WTC11 (cell line): ENCODE measurements at regions not wholly inside any gene's neighbourhood (a gene's known extent, or its start where the extent isn't known, plus 50 kb on each side); places are given as distances from the start of the nearest gene placed in this dataset.

Source experiments
- ATAC-seq: fragments of 200-7000 bp; cut with Tn5 transposase; 2 replicates; pipeline ENCODE4 v1.10.0; 2021; ENCODE audit warnings: mild to moderate bottlenecking, moderate library complexity
- CTCF ChIA-PET: fragments of 300-600 bp; sonication (Branson Sonifier 250); formaldehyde crosslinking; loops from one replicate; lab custom pipeline; 2021; ENCODE audit warnings: antibody characterized with exemption; lab: Charles Lee
- POLR2A ChIA-PET: fragments of 350-600 bp; sonication (Branson Sonifier 250); formaldehyde crosslinking; loops from one replicate; lab custom pipeline; 2021; ENCODE audit warnings: antibody characterized with exemption; lab: Charles Lee
- DNase-seq: peaks from one replicate; pipeline ENCODE4 v3.0.0; 2021; ENCODE audit warnings: low spot score
- H3K27ac Mint-ChIP-seq: 2 replicates; pipeline ENCODE4 v1.8.0; 2021; ENCODE audit warnings: mixed read lengths
- H3K27me3 Mint-ChIP-seq: 2 replicates; pipeline ENCODE4 v1.8.0; 2021; ENCODE audit warnings: low read depth, mild to moderate bottlenecking, moderate library complexity, mixed read lengths
- H3K36me3 Mint-ChIP-seq: 2 replicates; pipeline ENCODE4 v1.8.0; 2021; ENCODE audit warnings: mixed read lengths
- H3K4me1 Mint-ChIP-seq: 2 replicates; pipeline ENCODE4 v1.8.0; 2022; ENCODE audit warnings: mixed read lengths
- H3K4me3 Mint-ChIP-seq: 2 replicates; pipeline ENCODE4 v1.8.0; 2021; ENCODE audit warnings: mild to moderate bottlenecking, moderate library complexity, mixed read lengths
- H3K9me3 Mint-ChIP-seq: 2 replicates; pipeline ENCODE4 v1.8.0; 2021; ENCODE audit warnings: mixed read lengths
- AFF4 ChIP-seq: sonication (generic); formaldehyde crosslinking; IDR thresholded peaks from 2 replicates; pipeline ENCODE4 v1.8.1; 2023; ENCODE audit warnings: mild to moderate bottlenecking, missing genetic modification reagents, borderline replicate concordance
- HMGA2 ChIP-seq: fragments of 250-450 bp; sonication (Bioruptor Pico); IDR thresholded peaks from 2 replicates; pipeline ENCODE4 v1.4.0; 2021; ENCODE audit warnings: mild to moderate bottlenecking, moderate library complexity
- IRF2 ChIP-seq: sonication (generic); formaldehyde crosslinking; IDR thresholded peaks from 2 replicates; pipeline ENCODE4 v1.8.0; 2022; ENCODE audit warnings: low read depth, missing genetic modification reagents, borderline replicate concordance
- JAZF1 ChIP-seq: fragments of 250-450 bp; sonication (Bioruptor Pico); IDR thresholded peaks from 2 replicates; pipeline ENCODE4 v1.9.0; 2021; ENCODE audit warnings: moderate library complexity, mild to moderate bottlenecking, inconsistent platforms
- MXD4 ChIP-seq: fragments of 250-450 bp; sonication (Bioruptor Pico); IDR thresholded peaks from 2 replicates; pipeline ENCODE4 v1.8.0; 2021; ENCODE audit warnings: mild to moderate bottlenecking, moderate library complexity, borderline replicate concordance
- NFATC4 ChIP-seq: fragments of 250-450 bp; sonication (Bioruptor Pico); IDR thresholded peaks from 2 replicates; pipeline ENCODE4 v1.9.0; 2021; ENCODE audit warnings: mild to moderate bottlenecking
- NFYB ChIP-seq: sonication (generic); formaldehyde crosslinking; conservative IDR thresholded peaks from 2 replicates; pipeline ENCODE4 v1.8.0; 2022; ENCODE audit warnings: low read depth, missing genetic modification reagents
- NR1H2 ChIP-seq: sonication (generic); formaldehyde crosslinking; IDR thresholded peaks from 2 replicates; pipeline ENCODE4 v1.9.0; 2021; ENCODE audit warnings: mild to moderate bottlenecking, moderate library complexity, missing genetic modification reagents
- OVOL2 ChIP-seq: fragments of 250-450 bp; sonication (Bioruptor Pico); IDR thresholded peaks from 2 replicates; pipeline ENCODE4 v1.9.0; 2021; ENCODE audit warnings: mild to moderate bottlenecking, borderline replicate concordance
- SMAD4 ChIP-seq: sonication (generic); formaldehyde crosslinking; IDR thresholded peaks from 2 replicates; pipeline ENCODE4 v1.8.0; 2022; ENCODE audit warnings: mild to moderate bottlenecking, missing genetic modification reagents
- SOX15 ChIP-seq: fragments of 250-450 bp; sonication (Bioruptor Pico); IDR thresholded peaks from 2 replicates; pipeline ENCODE4 v1.9.0; 2021; ENCODE audit warnings: mild to moderate bottlenecking
- TCF7 ChIP-seq: sonication (generic); formaldehyde crosslinking; IDR thresholded peaks from 2 replicates; pipeline ENCODE4 v1.8.0; 2022; ENCODE audit warnings: mild to moderate bottlenecking, low read depth, missing genetic modification reagents, moderate library complexity
- TEAD4 ChIP-seq: sonication (generic); formaldehyde crosslinking; IDR thresholded peaks from 2 replicates; pipeline ENCODE4 v1.8.0; 2022; ENCODE audit warnings: mild to moderate bottlenecking, missing genetic modification reagents
- TP53 ChIP-seq: sonication (generic); formaldehyde crosslinking; IDR thresholded peaks from 2 replicates; pipeline ENCODE4 v1.8.1; 2023; ENCODE audit warnings: mild to moderate bottlenecking, missing genetic modification reagents
- ZBTB21 ChIP-seq: sonication (generic); formaldehyde crosslinking; IDR thresholded peaks from 2 replicates; pipeline ENCODE4 v1.8.1; 2023; ENCODE audit warnings: mild to moderate bottlenecking, missing genetic modification reagents, borderline replicate concordance
- ZNF232 ChIP-seq: sonication (generic); formaldehyde crosslinking; IDR thresholded peaks from 2 replicates; pipeline ENCODE4 v1.8.0; 2022; ENCODE audit warnings: mild to moderate bottlenecking, missing genetic modification reagents
- ZNF281 ChIP-seq: sonication (generic); formaldehyde crosslinking; IDR thresholded peaks from 2 replicates; pipeline ENCODE4 v1.8.0; 2023; ENCODE audit warnings: mild to moderate bottlenecking, missing genetic modification reagents
- ZNF671 ChIP-seq: fragments of 250-450 bp; sonication (Bioruptor Pico); IDR thresholded peaks from 2 replicates; pipeline ENCODE4 v1.8.0; 2021; ENCODE audit warnings: mild to moderate bottlenecking
- TF ChIP-seq, protein P1 (sequence below): fragments of 250-450 bp; sonication (Bioruptor Pico); IDR thresholded peaks from 2 replicates; pipeline ENCODE4 v1.9.0; 2021; ENCODE audit warnings: mild to moderate bottlenecking, borderline replicate concordance
- TF ChIP-seq, protein P2 (sequence below): sonication (generic); formaldehyde crosslinking; IDR thresholded peaks from 2 replicates; pipeline ENCODE4 v1.8.0; 2022; ENCODE audit warnings: mild to moderate bottlenecking, missing genetic modification reagents
- TF ChIP-seq, protein P3 (sequence below): sonication (generic); formaldehyde crosslinking; IDR thresholded peaks from 2 replicates; pipeline ENCODE4 v1.8.0; 2022; ENCODE audit warnings: mild to moderate bottlenecking, missing genetic modification reagents
- TF ChIP-seq, protein P4 (sequence below): sonication (generic); formaldehyde crosslinking; IDR thresholded peaks from 2 replicates; pipeline ENCODE4 v1.8.1; 2023; ENCODE audit warnings: mild to moderate bottlenecking, missing genetic modification reagents, moderate library complexity

GRCh38 chr4:149218672-149219071 lies 597.0 kb downstream of the IQCM start:
- CTCF ChIA-PET, result no interaction called here
- no peak overlapping the region for H3K27ac Mint-ChIP-seq
- TF ChIP-seq TCF7 (CRISPR knock-in tag), result no peak
- TF ChIP-seq ZNF671 (CRISPR knock-in tag), result no peak
- no peak for TF ChIP-seq TEAD4 (CRISPR knock-in tag)
- TF ChIP-seq SOX15, result no peak
- TF ChIP-seq OVOL2 (CRISPR knock-in tag), result no peak
- TF ChIP-seq ZNF281 (CRISPR knock-in tag), result no peak
- TF ChIP-seq, protein P1, sequence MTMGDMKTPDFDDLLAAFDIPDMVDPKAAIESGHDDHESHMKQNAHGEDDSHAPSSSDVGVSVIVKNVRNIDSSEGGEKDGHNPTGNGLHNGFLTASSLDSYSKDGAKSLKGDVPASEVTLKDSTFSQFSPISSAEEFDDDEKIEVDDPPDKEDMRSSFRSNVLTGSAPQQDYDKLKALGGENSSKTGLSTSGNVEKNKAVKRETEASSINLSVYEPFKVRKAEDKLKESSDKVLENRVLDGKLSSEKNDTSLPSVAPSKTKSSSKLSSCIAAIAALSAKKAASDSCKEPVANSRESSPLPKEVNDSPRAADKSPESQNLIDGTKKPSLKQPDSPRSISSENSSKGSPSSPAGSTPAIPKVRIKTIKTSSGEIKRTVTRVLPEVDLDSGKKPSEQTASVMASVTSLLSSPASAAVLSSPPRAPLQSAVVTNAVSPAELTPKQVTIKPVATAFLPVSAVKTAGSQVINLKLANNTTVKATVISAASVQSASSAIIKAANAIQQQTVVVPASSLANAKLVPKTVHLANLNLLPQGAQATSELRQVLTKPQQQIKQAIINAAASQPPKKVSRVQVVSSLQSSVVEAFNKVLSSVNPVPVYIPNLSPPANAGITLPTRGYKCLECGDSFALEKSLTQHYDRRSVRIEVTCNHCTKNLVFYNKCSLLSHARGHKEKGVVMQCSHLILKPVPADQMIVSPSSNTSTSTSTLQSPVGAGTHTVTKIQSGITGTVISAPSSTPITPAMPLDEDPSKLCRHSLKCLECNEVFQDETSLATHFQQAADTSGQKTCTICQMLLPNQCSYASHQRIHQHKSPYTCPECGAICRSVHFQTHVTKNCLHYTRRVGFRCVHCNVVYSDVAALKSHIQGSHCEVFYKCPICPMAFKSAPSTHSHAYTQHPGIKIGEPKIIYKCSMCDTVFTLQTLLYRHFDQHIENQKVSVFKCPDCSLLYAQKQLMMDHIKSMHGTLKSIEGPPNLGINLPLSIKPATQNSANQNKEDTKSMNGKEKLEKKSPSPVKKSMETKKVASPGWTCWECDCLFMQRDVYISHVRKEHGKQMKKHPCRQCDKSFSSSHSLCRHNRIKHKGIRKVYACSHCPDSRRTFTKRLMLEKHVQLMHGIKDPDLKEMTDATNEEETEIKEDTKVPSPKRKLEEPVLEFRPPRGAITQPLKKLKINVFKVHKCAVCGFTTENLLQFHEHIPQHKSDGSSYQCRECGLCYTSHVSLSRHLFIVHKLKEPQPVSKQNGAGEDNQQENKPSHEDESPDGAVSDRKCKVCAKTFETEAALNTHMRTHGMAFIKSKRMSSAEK (CRISPR knock-in tag), result no peak
- H3K36me3 Mint-ChIP-seq, result peaks cover 21% of the 10 kb centered on the region
- no peak overlapping the region for H3K4me3 Mint-ChIP-seq
- DNase-seq (no peak), ATAC-seq (no peak)
- H3K27me3 Mint-ChIP-seq, result peaks cover 4% of the 10 kb centered on the region; the same call in 1 of the 2 replicates
- H3K9me3 Mint-ChIP-seq, result peaks cover 52% of the 10 kb centered on the region
- POLR2A ChIA-PET, result no interaction called here
- H3K4me1 Mint-ChIP-seq, result no peaks in the 10 kb centered on the region

DNA sequence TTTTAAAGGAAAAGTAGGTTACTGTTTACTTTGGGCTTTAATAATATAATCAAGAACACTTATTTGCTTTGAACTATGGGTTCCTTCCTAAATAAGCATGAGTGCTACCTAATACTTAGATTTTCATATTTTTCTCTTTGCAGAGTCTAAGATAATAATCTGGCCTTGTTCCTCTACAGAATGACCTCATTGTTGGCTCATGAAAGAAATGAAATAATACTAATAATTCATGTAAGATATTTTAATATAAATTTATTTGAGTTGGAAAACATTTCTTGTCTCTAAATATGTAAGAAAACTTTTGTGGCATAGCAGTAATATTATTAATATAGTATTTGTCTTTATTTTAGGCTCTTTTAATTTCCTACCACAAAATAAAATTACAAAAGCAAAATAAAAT lies 601.3 kb downstream of the IQCM start:
- Mint-ChIP-seq H3K4me1 (peaks cover 4% of the 10 kb centered on the region; the same call in 1 of the 2 replicates), H3K9me3 (peaks cover 9% of the 10 kb centered on the region), H3K27ac (no peak overlapping the region), H3K4me3 (no peak overlapping the region)
- no peak for ATAC-seq
- TF ChIP-seq MXD4 (CRISPR knock-in tag) (no peak), ZBTB21 (no peak), SMAD4 (CRISPR knock-in tag) (no peak), HMGA2 (no peak), NFYB (no peak), SOX15 (no peak), ZNF232 (CRISPR knock-in tag) (no peak), JAZF1 (no peak), TP53 (CRISPR knock-in tag) (no peak), AFF4 (CRISPR knock-in tag) (no peak), ZNF671 (CRISPR knock-in tag) (no peak), IRF2 (CRISPR knock-in tag) (no peak), NFATC4 (CRISPR knock-in tag) (no peak), NR1H2 (no peak)
- TF ChIP-seq, protein P2, sequence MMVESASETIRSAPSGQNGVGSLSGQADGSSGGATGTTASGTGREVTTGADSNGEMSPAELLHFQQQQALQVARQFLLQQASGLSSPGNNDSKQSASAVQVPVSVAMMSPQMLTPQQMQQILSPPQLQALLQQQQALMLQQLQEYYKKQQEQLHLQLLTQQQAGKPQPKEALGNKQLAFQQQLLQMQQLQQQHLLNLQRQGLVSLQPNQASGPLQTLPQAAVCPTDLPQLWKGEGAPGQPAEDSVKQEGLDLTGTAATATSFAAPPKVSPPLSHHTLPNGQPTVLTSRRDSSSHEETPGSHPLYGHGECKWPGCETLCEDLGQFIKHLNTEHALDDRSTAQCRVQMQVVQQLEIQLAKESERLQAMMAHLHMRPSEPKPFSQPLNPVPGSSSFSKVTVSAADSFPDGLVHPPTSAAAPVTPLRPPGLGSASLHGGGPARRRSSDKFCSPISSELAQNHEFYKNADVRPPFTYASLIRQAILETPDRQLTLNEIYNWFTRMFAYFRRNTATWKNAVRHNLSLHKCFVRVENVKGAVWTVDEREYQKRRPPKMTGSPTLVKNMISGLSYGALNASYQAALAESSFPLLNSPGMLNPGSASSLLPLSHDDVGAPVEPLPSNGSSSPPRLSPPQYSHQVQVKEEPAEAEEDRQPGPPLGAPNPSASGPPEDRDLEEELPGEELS (CRISPR knock-in tag), result no peak
- TF ChIP-seq, protein P3, sequence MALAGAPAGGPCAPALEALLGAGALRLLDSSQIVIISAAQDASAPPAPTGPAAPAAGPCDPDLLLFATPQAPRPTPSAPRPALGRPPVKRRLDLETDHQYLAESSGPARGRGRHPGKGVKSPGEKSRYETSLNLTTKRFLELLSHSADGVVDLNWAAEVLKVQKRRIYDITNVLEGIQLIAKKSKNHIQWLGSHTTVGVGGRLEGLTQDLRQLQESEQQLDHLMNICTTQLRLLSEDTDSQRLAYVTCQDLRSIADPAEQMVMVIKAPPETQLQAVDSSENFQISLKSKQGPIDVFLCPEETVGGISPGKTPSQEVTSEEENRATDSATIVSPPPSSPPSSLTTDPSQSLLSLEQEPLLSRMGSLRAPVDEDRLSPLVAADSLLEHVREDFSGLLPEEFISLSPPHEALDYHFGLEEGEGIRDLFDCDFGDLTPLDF (CRISPR knock-in tag), result no peak
- TF ChIP-seq, protein P4, sequence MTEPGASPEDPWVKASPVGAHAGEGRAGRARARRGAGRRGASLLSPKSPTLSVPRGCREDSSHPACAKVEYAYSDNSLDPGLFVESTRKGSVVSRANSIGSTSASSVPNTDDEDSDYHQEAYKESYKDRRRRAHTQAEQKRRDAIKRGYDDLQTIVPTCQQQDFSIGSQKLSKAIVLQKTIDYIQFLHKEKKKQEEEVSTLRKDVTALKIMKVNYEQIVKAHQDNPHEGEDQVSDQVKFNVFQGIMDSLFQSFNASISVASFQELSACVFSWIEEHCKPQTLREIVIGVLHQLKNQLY, result no peak
- TF ChIP-seq, all 79 proteins: peak for 0
- Mint-ChIP-seq H3K36me3 (no peaks in the 10 kb centered on the region), H3K27me3 (no peaks in the 10 kb centered on the region)
- DNase-seq, result no peak
- CTCF ChIA-PET, result no interaction called here
- POLR2A ChIA-PET, result no interaction called here
